Body of pancreas (tissue), 4 donors: ENCODE measurements at regions not wholly inside any gene's neighbourhood (a gene's known extent, or its start where the extent isn't known, plus 50 kb on each side); places are given as distances from the start of the nearest gene placed in this dataset.

Experiments used
- ATAC-seq: fragments of 150-250 bp; one replicate; pipeline ENCODE4 v1.9.1; 2016
- DNase-seq, 4 donors: peaks; one replicate each; pipeline ENCODE4 v3.0.0-alpha.2; 2019
- H3K27ac ChIP-seq, 4 donors: fragments of 200-600 bp; sonication (generic); 1 replicate in 3 of 4; 2 replicates in 1 of 4; pipeline versions ENCODE4 v1.5.1 to v1.6.1; 2016 to 2019; ENCODE audit warnings: mild to moderate bottlenecking in 1 of 4, mixed read lengths in 1 of 4, moderate library complexity in 1 of 4
- H3K27me3 ChIP-seq, 2 donors: fragments of 200-600 bp; sonication (generic); one replicate each; pipeline ENCODE4 v1.6.0; 2016; ENCODE audit warnings: mild to moderate bottlenecking in 1 of 2
- H3K36me3 ChIP-seq, 2 donors: fragments of 200-600 bp; sonication (generic); replicated peaks in 1 of 2; 2 replicates each; pipeline ENCODE4 v1.5.1; 2016; ENCODE audit warnings: low read depth in 2 of 2; ENCODE audit not compliant: insufficient read depth in 1 of 2
- H3K4me1 ChIP-seq: fragments of 200-600 bp; sonication (generic); one replicate; pipeline ENCODE4 v1.6.0; 2016
- H3K4me3 ChIP-seq, 2 donors: fragments of 200-600 bp; sonication (generic); 1 replicate in 1 of 2; 2 replicates in 1 of 2; pipeline ENCODE4 v1.5.1; 2016 to 2019
- H3K9me3 ChIP-seq, 3 donors: fragments of 200-600 bp; sonication (generic); 1 replicate in 2 of 3; 2 replicates in 1 of 3; pipeline ENCODE4 v1.5.1; 2016
- POLR2A ChIP-seq, 3 donors: fragments of 450-650 bp; IDR thresholded peaks; one replicate each; pipeline ENCODE4 v1.6.1; 2016; ENCODE audit warnings: antibody characterized with exemption in 3 of 3, mild to moderate bottlenecking in 2 of 3
- WGBS, 2 donors: methylation state at CpG; one replicate each; pipeline ENCODE4 v1.1.5; 2017; 5-methylcytosine and 5-hydroxymethylcytosine counted together
- intact Hi-C: fragments of 100-400 bp; cut with DNase I; formaldehyde crosslinking; loops from one replicate; pipeline ENCODE4 v1.15.1; 2023
- TF ChIP-seq, protein P1 (sequence below), 7 experiments: fragments of 450-650 bp in 4 of 7; fragments of 200-600 bp in 3 of 7; sonication (generic) in 3 of 7; IDR thresholded peaks; one replicate each; pipeline ENCODE4 v1.5.1; 2016 to 2019; ENCODE audit warnings: antibody characterized with exemption in 7 of 7

DNA sequence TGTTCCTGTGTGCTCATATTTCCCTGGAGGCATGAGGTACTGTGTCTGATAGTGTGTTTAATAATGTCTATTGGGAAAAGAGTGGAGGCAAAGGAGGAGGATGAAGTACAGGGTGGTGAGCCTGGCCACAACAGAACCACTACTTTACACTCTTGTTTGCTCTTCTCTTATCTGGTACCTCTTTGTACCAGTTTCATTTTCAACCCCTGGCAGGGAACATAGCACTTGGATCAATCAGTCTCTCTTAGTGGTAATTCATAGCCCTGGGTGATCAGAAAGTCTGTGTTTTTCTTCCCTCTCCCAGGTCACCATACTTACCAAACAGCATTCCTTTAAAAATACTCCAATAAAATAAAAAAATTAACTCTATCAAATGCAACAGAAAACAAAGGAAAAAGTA lies 105.4 kb downstream of the DMRT2 start:
- DNase-seq (no peak), ATAC-seq (peak; percentile 38)
- no peak for TF ChIP-seq POLR2A (IDR thresholded peaks at IDR 0.05)
- TF ChIP-seq, protein P1, sequence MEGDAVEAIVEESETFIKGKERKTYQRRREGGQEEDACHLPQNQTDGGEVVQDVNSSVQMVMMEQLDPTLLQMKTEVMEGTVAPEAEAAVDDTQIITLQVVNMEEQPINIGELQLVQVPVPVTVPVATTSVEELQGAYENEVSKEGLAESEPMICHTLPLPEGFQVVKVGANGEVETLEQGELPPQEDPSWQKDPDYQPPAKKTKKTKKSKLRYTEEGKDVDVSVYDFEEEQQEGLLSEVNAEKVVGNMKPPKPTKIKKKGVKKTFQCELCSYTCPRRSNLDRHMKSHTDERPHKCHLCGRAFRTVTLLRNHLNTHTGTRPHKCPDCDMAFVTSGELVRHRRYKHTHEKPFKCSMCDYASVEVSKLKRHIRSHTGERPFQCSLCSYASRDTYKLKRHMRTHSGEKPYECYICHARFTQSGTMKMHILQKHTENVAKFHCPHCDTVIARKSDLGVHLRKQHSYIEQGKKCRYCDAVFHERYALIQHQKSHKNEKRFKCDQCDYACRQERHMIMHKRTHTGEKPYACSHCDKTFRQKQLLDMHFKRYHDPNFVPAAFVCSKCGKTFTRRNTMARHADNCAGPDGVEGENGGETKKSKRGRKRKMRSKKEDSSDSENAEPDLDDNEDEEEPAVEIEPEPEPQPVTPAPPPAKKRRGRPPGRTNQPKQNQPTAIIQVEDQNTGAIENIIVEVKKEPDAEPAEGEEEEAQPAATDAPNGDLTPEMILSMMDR (IDR thresholded peaks at IDR 0.05): no peak
- Histone ChIP-seq H3K27me3 (no peaks in the 10 kb centered on the region), H3K4me1 (no peaks in the 10 kb centered on the region), H3K36me3 (no peaks in the 10 kb centered on the region), H3K4me3 (no peak overlapping the region), H3K9me3 (no peaks in the 10 kb centered on the region), H3K27ac (peak overlapping the region in 1 of 4 donors; percentile 2)
- intact Hi-C loops: no loop called here

DNA sequence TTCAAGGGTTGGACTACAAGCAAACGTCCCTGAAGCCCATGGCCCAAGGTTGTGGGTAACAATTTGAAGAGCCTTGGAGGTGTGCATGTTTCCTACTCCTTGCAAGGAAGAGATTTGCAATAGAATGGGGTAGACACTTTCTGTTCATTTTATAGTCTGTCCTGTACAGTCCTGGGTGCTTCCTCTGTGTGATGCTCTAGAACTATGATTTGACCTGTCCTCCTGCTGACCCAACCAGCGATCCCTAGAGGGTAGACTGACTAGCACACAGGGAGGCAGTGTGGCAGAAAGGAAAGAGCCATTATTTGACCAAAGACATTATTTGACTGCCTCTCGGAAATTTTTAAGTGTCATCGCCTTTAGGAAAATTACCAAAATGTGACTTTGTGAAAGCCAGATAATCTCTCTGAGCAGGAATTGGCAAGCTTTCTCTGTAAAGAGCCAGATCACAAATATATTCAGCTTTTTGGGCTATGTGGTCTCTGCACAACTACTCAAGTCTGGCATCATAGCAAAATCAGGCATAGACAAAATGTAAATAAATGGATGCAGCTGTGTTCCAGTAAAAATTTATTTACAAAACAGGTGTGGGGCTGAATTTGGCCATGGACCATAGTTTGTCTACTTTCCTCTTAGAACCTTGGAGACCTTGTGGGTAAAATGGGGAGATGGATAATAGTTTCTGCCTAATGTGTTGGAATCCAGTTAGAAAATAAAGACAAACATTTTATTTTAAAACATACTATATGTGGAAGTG lies 106.8 kb downstream of the DMRT2 start:
- no peak overlapping the region for H3K4me3 ChIP-seq
- no peak for ATAC-seq
- H3K27me3 ChIP-seq: no peaks in the 10 kb centered on the region
- TF ChIP-seq, protein P1 (IDR thresholded peaks at IDR 0.05): no peak
- no peak for TF ChIP-seq POLR2A (IDR thresholded peaks at IDR 0.05)
- no peak overlapping the region for H3K27ac ChIP-seq
- no peaks in the 10 kb centered on the region for H3K4me1 ChIP-seq
- no peak for DNase-seq
- no peaks in the 10 kb centered on the region for H3K36me3 ChIP-seq
- intact Hi-C loops: no loop called here
- 28 to 67% methylated on average over 4 of the region's 4 CpGs for WGBS, 2 donors
- no peaks in the 10 kb centered on the region for H3K9me3 ChIP-seq

DNA sequence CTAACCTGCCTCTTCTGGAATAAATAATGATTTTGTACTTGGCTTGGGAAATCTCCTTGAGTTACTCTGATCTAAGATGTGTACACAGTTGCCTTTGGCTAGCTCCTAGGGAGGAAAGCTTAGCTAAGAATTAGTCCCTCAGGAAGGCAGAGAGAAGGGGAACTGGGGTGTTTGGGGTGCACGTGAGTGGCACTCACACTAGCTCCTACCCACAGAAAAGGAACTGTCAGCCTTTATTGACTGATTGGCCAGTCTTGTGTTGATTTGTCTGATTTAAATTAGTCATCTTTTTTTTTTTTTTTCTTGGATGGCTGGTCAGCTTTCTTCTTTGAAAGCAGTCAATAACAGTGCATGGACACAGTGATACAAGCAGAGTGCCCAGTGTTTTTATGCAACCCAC lies 107.7 kb downstream of the DMRT2 start:
- H3K27me3 ChIP-seq: no peaks in the 10 kb centered on the region
- ATAC-seq (no peak), DNase-seq (no peak)
- H3K27ac ChIP-seq: no peak overlapping the region
- intact Hi-C loops: no loop called here
- TF ChIP-seq, protein P1 (IDR thresholded peaks at IDR 0.05): no peak
- no peak for TF ChIP-seq POLR2A (IDR thresholded peaks at IDR 0.05)
- H3K36me3 ChIP-seq: no peaks in the 10 kb centered on the region
- WGBS, 2 donors: 67 to 69% methylated on average over 1 of the region's 1 CpG
- H3K4me3 ChIP-seq: no peak overlapping the region
- H3K9me3 ChIP-seq: no peaks in the 10 kb centered on the region
- H3K4me1 ChIP-seq: no peaks in the 10 kb centered on the region

DNA sequence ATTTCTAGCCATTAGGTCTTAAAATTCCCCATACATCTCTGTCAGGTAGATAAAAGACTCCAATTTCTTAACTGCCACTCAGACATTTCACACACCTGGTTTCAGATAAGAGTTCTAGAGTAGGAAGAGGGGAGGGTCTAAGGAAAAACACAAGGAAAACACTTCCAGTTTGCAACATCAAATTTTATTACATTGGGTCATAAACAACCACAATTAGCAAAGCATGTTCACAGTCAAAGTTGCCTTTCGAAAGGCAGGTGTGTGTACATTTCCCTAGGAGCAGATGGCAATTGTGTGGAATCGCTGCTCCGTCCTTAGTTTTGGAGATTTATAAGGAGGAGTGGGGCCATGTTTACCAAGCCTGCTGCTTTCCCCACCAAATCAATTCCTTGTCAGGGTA lies 120.8 kb downstream of the DMRT2 start:
- no peak overlapping the region for H3K4me3 ChIP-seq
- no peak overlapping the region for H3K27ac ChIP-seq
- H3K9me3 ChIP-seq: no peaks in the 10 kb centered on the region
- no peaks in the 10 kb centered on the region for H3K36me3 ChIP-seq
- DNase-seq (no peak), ATAC-seq (no peak)
- WGBS, 2 donors: 65 to 69% methylated on average over 3 of the region's 3 CpGs
- intact Hi-C loops: no loop called here
- no peaks in the 10 kb centered on the region for H3K27me3 ChIP-seq
- no peaks in the 10 kb centered on the region for H3K4me1 ChIP-seq
- no peak for TF ChIP-seq POLR2A (IDR thresholded peaks at IDR 0.05)
- TF ChIP-seq, protein P1 (IDR thresholded peaks at IDR 0.05): no peak

DNA sequence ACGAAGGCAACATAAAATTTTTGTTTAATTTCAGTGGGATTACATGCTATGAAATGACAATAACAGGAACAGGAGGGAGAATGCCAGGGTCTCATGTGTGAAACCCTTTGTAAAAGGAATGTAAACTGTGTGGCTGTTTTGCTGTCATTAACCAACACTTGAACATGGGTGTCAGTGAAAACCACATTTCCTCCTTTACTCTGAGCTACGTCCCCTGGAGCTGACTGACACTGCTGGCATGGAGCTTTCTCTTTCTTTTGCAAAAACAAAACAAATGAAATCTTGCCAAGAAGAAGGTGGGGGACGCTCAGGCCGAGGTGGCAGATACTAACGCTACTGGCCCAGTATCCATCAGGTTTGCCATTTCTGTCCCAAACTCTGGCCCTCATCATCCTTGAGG lies 121.4 kb downstream of the DMRT2 start:
- intact Hi-C loops: no loop called here
- no peak for ATAC-seq
- Histone ChIP-seq H3K27me3 (no peaks in the 10 kb centered on the region), H3K9me3 (no peaks in the 10 kb centered on the region), H3K4me1 (no peaks in the 10 kb centered on the region), H3K36me3 (no peaks in the 10 kb centered on the region), H3K4me3 (no peak overlapping the region), H3K27ac (no peak overlapping the region)
- WGBS, 2 donors: 45 to 68% methylated on average over 5 of the region's 5 CpGs
- no peak for DNase-seq
- TF ChIP-seq, protein P1 (IDR thresholded peaks at IDR 0.05): no peak
- no peak for TF ChIP-seq POLR2A (IDR thresholded peaks at IDR 0.05)
